ENCODE measurements at regions not wholly inside any gene's neighbourhood (a gene's known extent, or its start where the extent isn't known, plus 50 kb on each side); places are given as distances from the start of the nearest gene placed in this dataset.
"Not testable (repeated sequence)": the region's sequence is repeated elsewhere in the genome, so short reads cannot be mapped to it uniquely, and the experiment has no call there.

DNA sequence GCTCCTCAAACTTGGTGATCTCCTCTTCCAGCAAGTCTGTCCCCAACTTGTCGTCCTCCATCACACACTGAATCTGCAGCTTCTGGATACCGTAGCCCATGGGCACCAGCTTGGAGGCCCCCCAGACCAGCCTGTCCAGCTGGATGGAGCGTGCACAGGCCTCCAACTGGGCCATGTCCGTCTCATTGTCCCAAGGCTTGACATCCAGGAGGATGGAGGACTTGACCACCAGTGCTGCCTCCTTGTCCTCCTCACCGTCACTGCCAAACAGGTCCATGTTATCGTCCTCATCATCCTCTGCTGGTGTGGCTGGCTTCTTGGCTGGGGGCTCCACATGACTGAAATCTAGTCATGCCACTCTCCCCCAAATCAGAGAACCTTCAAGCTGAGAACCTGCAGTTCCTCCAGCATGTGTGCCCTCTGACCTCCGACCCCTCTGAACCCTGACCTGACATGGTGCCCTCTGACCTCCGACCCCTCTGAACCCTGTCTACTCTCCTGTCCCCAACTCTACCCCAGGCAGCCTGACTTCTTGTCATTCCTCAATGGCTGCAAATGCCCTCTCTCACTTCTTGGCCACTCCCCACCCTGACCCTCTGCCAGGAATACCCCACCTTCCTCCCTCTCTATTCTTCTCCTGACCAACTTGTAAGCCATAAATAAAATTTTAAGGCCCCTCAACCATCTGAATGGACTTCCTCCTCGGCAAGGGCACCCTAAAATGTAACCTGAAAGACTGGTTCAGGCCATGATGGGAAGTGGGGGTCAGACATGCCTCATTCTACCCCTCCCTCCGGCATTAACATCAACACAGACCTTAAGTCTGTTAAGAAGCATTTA is 275.7 kb upstream of the C1orf174 start:
- no peak for DNase-seq

DNA sequence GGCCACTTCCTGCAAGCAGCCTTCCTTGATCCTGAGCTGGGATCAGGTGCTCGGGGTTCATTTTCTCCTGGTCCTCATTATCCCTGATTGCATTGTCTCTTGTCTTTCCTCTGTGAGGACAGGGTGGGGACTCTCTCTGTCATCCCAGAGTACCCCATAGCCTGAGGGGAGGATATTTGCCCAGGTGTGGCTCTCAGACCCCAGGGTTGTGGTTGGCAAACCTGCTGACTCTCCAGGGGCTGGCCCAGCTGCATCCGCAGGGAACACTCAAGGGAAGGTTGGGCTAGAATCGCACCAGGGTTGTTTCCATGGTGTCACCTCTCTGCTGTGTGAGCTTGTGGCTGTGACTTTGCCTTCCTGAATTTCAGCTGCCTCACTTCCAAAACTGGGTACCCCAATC is 276.8 kb upstream of the C1orf174 start:
- no peak for DNase-seq

GRCh38 chr1:4177425-4178150 is 277.5 kb upstream of the C1orf174 start:
- no peak for DNase-seq

DNA sequence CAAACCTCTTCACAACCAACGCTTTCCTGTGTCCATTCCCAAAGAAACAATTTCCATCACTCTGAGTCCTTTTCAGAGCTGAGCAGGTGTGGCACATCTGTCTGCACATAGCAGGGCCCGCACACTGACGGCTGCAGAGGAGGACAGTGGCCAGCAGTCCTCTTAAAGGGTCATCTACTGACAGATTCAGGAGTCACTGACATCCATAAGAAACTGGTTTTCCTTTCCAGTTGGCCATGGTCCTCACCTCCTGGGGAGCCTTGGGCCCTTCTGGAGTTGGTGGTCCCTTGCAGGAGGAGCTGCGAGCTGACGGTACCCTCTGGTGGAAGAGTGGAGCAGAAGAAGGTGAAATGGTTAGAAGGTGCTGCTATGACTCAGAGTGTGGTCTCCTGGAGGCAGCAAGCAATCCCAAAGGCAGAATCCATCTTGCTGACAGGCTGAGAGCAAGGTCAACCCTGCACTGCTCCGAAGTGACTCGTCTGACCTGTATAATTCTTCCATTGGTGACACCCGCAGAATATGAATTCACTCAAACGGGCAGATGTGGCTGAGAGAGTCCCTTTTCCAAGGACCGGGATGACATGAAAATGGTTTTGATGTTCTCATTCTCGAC is 278.5 kb upstream of the C1orf174 start:
- DNase-seq: no peak

DNA sequence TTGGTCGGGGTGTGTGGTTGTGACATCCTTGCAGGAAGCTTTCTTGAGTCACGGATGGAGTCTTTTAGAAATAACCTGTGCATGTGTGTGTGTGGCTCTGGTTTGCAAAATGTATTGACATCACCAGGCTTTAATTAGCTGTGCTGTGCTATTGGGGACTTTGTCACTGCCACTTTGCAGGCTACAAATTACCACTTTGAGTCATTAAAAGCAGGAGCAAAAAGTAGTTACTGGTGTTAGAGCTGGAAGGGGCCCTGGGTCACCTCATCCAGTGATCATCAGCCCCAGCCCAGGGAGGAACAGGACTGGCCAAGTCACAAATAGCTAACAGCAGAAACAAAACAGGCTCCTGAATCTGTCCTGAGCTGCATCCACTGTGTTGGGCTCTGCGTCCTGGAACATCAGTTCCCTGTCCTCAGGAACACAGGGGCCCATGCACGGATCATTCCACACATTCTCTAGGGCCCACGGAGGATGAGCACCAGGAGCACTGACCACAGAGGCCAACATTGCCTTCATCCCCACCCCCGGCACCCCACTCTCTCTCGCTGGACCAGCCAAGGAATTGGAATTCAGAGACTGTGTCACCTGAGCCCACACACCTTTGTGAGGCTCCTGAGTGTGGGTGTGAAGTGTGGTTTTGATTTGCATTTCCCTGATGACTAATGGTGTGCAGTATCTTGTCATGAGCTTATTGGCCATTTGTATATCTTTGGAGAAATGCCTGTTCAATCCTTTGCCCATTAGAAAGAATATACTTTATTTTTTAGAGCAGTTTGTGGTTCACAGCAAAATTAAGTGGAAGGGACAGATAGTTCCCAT is 280.1 kb upstream of the C1orf174 start:
- DNase-seq: no peak

- not testable (repeated sequence) for DNase-seq
These were observed 286.4 kb upstream of the C1orf174 start for GRCh38 chr1:4186486-4186885.

- DNase-seq: no peak
These were observed 303.4 kb upstream of the C1orf174 start for GRCh38 chr1:4203501-4203900.

- DNase-seq: no peak
These were observed 307.1 kb upstream of the C1orf174 start for GRCh38 chr1:4207183-4207582.

DNA sequence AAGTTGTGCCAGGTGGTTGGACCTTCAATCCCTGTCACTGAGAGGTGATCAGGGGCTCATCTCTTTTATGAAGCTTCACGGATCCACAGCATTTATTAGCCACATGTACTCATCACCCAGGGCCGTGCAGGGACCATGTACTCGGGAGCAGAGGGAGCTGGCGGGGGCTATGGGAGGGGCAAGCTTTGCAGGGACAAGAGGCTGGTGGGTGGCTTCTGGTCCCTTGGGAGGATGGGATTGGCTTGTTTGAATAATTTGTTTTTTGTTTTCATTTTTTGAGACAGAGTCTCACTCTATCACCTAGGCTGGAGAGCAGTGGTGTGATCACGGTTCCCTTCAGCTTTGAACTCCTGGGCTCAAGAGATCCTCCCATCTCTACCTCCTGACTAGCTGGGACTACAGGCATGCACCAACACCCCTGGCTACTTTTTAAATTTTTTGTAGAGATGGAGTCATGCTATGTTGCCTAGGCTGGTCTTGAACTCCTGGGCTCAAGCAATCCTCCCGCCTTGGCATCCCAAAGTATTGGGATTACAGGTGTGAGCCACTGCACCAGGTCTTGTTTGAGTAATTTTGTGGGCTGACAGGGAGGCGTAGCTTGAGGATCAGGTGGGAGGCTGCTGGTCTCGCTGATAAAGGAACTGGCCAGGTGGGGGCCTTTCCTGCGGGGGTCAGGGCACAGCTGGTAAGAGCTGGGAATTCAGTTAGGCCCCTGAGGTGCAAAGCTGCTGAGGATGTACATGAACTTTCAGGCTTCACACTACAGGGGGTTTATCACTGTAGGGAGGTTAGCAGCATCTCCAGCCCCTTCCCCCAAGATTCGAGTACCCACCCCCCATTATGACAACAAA is 308.0 kb upstream of the C1orf174 start:
- no peak for DNase-seq

- DNase-seq: no peak
These were observed 310.0 kb upstream of the C1orf174 start for GRCh38 chr1:4210043-4210442.

DNA sequence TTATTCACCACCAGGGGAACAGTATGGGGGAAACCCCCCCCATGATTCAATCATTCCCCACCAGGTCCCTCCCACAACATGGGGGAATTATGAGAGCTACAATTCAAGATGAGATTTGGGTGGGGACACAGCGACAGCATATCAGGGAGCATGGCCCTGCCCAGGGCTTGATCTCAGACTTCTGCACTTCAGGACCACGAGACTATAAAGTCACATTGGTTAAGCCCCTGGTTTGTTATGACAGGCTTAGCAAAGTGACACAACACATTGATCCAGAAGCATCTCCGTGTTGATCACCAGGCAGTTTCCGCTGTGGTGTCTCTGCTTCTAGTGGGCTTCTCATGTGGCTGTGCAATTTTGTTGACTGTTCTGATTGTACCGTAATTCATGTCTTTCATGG is 312.7 kb upstream of the C1orf174 start:
- no peak for DNase-seq

GRCh38 chr1:4213366-4213973 is 313.4 kb upstream of the C1orf174 start:
- no peak for DNase-seq

GRCh38 chr1:4214826-4215225 is 314.8 kb upstream of the C1orf174 start:
- no peak for DNase-seq

GRCh38 chr1:4215391-4215790 is 315.3 kb upstream of the C1orf174 start:
- no peak for DNase-seq

DNA sequence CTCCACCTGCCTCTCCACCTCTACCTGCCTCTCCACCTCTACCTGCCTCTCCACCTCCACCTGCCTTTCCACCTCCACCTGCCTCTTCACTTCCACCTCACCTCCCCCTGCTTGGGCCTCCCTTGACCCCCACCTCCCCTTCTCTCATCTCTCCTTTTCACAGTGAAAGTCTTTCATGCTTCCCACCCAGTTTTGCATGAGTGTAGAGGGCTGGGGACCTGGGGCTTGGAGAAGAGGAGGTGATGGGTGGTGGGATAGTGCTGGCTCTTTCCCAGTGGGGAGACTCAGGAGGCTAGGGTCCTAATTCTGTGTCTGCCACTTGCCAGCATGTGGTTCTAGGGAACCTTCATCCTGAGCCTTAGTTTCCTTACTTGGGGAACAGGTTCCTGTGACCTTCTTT is 316.2 kb upstream of the C1orf174 start:
- DNase-seq: no peak

- DNase-seq: no peak
These were observed 318.5 kb upstream of the C1orf174 start for GRCh38 chr1:4218619-4219018.

GRCh38 chr1:4219111-4219510 is 319.0 kb upstream of the C1orf174 start:
- DNase-seq: no peak

GRCh38 chr1:4219826-4220225 is 319.8 kb upstream of the C1orf174 start:
- no peak for DNase-seq

DNA sequence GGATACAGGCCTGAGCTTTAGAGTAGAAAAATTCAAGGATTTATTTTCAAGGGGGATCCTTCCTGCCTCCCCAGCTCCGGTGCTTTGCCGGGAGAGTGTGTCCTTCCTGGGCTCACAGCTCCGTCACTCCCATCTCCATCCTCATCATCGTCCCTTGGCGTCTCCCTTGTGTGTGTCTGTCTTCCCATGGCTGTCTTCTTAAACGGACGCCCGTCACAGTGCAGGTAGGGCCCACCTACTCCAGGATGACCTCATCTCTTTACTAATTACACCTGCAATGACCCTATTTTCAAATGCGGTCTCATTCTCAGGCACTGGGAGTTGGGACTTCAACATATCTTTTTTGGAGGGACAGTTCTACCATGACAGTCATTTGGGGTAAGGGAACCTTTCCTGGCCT is 320.3 kb upstream of the C1orf174 start:
- DNase-seq: no peak

- DNase-seq: no peak
These were observed 321.0 kb upstream of the C1orf174 start for GRCh38 chr1:4221107-4221506.

- no peak for DNase-seq
These were observed 324.8 kb upstream of the C1orf174 start for GRCh38 chr1:4224684-4225467.

Measured in NCI-H69 (cell line).